Stimulated activated CD4-positive, alpha-beta T cell treated with anti-CD3 and anti-CD28 coated beads, Interleukin-4, amount 100 ng/mL, for 4 hours (primary cell): ENCODE measurements at regions not wholly inside any gene's neighbourhood (a gene's known extent, or its start where the extent isn't known, plus 50 kb on each side); places are given as distances from the start of the nearest gene placed in this dataset.
"Not testable (repeated sequence)": the region's sequence is repeated elsewhere in the genome, so short reads cannot be mapped to it uniquely, and the experiment has no call there.

Source experiments
- DNase-seq, 2 experiments: peaks; one replicate each; pipeline ENCODE4 v3.0.0-alpha.2; 2020

GRCh38 chr4:60404027-60404426 lies 796.1 kb upstream of the ADGRL3 start:
- no peak for DNase-seq

GRCh38 chr4:60422439-60422838 lies 777.7 kb upstream of the ADGRL3 start:
- DNase-seq, result no peak

DNA sequence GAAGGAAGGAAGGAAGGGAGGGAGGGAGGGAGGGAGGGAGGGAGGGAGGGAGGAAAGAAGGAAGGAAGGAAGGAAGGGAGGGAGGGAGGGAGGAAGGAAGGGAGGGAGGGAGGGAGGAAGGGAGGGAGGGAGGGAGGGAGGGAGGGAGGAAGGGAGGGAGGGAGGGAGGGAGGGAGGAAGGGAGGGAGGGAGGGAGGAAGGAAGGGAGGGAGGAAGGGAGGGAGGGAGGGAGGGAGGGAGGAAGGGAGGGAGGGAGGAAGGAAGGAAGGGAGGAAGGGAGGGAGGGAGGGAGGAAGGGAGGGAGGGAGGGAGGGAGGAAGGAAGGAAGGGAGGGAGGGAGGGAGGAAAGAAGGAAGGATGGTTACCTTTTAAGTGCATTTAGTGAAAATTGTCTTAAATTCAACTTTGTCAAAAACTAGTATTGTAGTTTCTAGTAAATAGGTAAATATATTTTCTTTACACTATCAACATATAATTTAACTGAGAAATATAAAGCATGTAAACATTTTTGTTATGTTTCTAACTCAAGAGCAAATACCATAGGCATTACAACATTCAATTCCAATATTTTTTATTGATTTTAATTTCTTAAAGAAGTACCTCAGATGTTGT lies 776.4 kb upstream of the ADGRL3 start:
- not testable (repeated sequence) for DNase-seq

GRCh38 chr4:60432911-60433310 lies 767.2 kb upstream of the ADGRL3 start:
- no peak for DNase-seq

- DNase-seq, result no peak
Measured at GRCh38 chr4:60443068-60443467, 757.1 kb upstream of the ADGRL3 start.

DNA sequence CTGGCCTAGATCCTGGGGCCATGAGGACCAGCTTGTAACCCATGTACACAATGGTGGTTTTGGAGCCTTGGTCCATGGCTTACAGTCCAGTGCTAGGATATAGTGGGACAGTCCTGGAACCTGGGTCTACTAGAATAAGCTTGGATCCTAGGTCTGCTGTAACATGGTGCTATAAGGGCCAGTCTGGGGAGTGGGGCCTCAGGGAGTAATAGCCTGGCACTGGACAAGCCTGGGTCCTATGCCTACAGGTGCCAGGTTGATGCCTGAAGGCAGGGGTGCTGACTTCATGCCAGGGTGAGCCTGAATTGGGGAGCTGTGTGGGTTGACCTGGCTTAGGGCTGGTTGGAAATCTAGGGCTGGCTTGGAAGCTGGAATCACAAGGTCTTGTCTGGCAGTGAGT lies 756.3 kb upstream of the ADGRL3 start:
- DNase-seq, result no peak

DNA sequence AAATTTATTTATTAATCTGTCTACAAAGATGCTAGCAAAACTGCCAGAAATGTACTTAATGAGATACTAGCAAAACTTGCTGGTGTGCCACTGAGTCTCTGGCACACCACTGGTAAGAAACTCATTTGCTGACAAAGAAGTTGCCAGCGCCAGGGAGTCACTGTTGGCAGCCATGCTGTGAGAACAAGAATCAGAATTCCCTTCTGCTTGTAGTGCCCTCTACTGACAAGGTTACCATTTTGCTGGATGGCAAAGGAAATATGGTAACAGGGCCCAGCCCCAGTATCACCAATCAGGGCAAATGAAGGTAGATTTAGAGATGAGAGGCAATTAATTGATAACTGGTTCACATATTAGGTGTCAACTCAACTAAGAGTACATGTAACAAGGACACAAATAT lies 750.1 kb upstream of the ADGRL3 start:
- no peak for DNase-seq

- DNase-seq, result no peak
Measured at GRCh38 chr4:60452266-60452665, 747.9 kb upstream of the ADGRL3 start.

DNA sequence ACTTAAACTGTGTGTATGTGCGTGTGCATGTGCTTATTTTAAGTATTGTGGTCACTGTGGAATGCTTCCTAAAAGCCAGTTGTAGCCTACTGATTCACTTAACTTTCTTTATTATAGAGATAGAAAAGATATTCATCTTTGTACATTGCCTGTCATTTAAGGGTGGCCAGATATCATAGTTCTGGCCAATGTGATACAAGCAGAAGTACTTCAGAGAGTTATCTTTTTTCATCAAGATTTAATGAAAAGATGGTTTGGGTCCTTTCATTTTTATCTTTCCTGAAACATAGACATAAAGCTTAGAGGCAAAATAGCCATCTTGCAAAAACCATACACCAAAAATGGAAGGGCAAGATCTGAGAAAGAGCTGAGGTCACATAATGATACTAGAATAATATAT lies 744.7 kb upstream of the ADGRL3 start:
- no peak for DNase-seq

- no peak for DNase-seq
Measured at GRCh38 chr4:60461551-60461950, 738.6 kb upstream of the ADGRL3 start.

DNA sequence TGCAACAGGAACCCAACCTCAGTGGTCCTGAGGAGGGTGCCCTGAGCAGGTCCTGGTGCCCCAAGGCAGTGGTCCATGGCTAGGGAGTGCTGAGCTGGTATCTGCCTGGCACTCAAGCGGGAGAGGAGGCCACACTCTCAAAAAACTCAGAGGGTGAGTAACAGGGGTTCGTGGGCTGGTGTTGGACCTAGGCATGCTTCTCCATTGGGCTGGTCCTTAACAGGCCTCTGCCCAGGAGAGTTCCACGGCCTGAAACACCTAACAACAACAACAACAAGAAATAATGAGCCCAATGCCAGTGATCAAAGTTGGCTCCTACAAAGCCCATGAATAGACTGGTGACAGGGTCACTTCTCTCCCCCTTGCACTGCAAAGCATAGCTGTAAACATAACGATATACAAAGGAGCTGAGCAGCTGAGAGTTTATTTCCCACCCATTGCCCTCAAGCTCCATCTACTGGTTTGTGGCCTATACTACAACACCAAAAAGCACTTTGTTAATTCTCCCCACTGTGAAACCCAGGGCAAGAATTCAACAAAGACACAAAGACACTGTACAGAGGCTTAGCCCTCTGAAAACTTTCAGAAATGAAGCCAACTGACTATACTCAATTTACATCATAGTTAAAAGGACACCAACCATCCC lies 736.1 kb upstream of the ADGRL3 start:
- no peak for DNase-seq

- DNase-seq, result no peak
Measured at GRCh38 chr4:60482921-60483351, 717.2 kb upstream of the ADGRL3 start.

- DNase-seq, result no peak
Measured at GRCh38 chr4:60485276-60485675, 714.9 kb upstream of the ADGRL3 start.

GRCh38 chr4:60487118-60487761 lies 712.9 kb upstream of the ADGRL3 start:
- DNase-seq, result not testable (repeated sequence)

- DNase-seq, result no peak
Measured at GRCh38 chr4:60500810-60501209, 699.3 kb upstream of the ADGRL3 start.

DNA sequence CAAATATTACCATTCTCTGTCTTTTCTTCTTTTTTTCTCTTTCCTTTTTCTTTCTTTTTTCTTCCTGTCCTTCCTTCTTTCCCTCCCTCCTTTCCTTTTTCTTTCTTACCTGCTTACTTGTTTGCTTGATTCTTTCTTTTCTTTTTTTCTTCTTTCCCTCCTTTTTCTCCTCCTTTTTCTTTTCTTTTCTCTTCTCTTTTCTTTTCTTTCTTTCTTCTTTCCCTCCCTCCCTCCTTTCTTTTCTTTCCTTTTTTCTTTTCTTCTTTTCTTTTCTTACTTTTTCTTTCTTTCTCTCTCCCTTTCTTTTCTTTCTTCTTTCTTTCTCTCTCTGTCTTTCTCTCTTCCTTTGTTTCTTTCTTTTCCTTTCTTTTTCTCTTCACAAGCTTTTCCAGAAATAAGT lies 697.4 kb upstream of the ADGRL3 start:
- DNase-seq, result no peak

DNA sequence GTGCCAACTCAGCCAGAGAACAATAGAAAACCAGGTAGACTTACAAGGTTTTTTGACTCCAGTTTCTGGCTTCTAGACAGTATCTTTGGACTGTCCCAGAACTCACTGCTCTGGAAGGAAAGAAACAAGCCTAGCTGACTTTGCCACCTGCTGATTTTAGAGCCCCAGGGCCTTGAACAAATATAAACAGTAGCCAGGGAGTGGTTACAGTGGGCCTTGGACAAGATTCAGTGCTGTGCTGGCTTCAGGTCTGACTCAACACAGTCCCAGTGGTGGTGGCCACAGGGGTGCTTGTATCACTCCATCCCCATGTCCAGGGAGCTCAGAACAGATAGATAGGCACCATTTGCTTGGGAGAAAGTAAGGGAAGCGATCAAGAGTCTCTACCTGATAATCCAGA lies 694.1 kb upstream of the ADGRL3 start:
- DNase-seq, result no peak

DNA sequence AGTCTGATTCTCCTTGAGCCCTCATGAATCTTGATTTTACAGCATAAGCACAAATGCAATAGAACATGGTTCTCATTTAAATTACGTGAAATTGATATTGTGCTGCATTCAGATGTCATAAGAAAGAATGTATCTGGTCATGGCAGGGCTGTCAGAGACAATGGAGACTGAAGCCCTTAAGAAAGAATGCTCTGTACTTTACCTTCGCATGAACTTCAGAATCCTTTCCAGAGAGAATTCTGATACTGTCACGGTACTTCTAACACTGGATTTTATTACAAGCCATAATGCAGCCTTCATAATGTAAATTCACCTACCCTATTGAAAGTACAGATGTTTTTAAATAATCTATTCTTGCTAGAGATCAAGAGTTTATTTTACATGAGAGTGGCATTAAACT lies 677.9 kb upstream of the ADGRL3 start:
- no peak for DNase-seq

GRCh38 chr4:60531776-60532379 lies 668.2 kb upstream of the ADGRL3 start:
- no peak for DNase-seq

DNA sequence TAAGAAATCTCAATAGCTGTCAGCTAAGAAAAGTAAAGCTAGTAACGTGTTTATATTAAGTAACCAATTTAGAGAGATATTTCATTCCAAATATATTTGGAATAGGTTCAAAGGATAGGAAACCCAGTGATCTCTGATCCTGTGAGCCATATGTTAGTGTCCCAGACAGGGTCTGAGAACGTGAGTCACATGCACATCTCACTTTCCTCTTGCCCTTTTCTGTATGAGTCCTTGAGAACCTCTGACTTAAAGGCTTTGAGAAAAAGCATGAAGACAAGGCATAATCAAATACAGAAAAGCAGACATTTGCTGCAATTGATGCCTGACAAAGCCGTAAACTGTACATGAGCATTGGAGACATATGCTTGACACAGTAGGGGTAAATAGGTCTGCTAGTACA lies 655.1 kb upstream of the ADGRL3 start:
- DNase-seq, result no peak

DNA sequence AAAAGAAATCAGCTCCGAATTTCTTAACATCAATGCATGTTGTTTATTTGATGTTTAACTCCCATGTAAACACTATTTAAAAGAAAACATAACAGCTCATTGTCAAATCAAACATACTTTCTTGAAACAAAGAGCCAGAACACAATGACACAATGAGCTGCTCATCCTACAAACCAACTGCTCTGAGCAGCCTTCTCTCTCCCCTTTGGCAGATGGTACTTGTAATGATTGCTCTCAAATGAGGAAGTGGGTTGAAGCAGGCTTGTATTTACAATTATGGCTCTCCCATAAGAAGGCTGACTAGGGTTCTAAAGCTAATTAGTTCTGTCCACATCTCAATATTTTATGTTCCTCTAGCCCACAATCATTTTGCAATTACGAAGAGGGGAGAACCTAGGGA lies 637.8 kb upstream of the ADGRL3 start:
- no peak for DNase-seq

DNA sequence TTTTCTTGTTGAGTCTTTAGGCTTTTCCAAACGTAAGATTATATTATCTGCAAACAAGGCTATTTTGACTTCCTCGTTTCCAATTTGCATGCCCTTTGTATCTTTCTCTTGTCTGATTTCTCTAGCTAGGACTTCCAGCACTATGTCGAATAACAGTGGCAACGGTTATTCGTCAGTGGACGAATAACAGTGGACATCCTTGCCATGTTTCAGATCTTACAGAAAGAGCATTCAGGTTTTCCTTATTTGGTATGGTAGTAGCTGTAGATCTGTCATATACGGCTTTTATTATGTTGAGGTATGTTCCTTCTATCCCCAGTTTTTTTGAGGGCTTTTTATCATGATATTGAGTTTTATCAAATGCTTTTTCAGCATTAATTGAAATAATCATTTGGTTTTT lies 634.6 kb upstream of the ADGRL3 start:
- no peak for DNase-seq

GRCh38 chr4:60575336-60575735 lies 624.8 kb upstream of the ADGRL3 start:
- DNase-seq, result no peak

DNA sequence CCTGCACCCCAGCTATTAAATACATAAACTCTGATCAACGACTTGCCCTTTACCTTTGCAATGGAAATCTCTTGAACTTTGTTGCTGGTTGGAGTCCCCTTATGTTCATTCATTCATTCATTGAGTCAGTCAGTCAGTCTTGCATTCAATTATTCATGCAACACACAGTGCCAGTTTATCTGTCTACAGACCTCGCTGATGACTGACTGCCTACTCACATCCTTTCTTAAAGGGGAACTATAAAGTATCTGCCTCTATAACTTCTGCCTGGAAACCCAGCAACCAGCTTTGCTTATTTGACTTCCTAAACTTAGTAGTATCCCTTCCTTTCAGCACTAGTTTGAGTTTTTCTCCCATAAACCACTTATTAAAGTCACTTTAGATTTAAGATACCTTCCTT lies 620.8 kb upstream of the ADGRL3 start:
- DNase-seq, result no peak
